ENCODE measurements at regions not wholly inside any gene's neighbourhood (a gene's known extent, or its start where the extent isn't known, plus 50 kb on each side); places are given as distances from the start of the nearest gene placed in this dataset.
"Not testable (repeated sequence)": the region's sequence is repeated elsewhere in the genome, so short reads cannot be mapped to it uniquely, and the experiment has no call there.

GRCh38 chr18:1124495-1124894 is 219.8 kb downstream of the ADCYAP1 start:
- DNase-seq (ENCODE audit: low read depth) = no peak

DNA sequence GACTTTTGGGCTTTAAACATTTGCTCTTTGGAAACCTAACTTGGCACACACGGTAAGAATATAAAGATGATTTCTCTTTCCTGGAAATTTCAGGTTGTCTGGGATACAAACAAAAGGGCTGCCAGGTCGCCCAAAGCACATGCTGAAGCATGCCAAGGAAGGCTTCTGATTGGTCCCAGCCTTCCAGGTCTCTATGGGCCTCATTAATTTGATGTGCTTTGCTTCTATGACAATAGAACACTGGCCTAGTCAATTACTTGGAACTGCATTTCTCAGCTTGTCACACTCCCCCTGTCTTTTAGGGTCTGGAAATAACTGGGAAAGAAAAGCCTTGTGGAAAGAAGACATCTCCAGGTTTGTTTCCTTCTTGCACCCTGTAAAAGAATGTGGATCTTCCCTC is 228.9 kb downstream of the ADCYAP1 start:
- DNase-seq (ENCODE audit: low read depth) = no peak

GRCh38 chr18:1147730-1148129 is 243.1 kb downstream of the ADCYAP1 start:
- DNase-seq (ENCODE audit: low read depth) = peak; percentile 8

- no peak for DNase-seq (ENCODE audit: low read depth)
Observed at GRCh38 chr18:1149709-1150108, 245.0 kb downstream of the ADCYAP1 start.

DNA sequence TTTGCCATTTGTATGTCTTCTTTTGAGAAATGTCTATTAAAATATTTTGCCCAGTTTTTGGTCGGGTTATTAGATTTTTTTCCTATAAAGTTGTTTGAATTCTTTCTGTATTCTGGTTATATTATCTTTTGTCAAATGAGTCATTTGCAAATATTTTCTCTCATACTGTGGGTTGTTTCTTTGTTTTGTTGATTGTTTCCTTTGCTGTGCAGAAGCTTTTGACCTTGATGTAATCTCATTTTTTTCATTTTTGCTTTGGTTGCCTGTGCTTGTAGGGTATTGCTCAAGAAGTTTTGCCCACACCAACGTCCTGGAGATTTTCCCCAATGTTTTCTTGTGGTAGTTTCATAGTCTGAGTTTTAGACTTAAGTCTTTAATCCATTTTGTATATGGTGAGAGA is 245.7 kb downstream of the ADCYAP1 start:
- DNase-seq (ENCODE audit: low read depth) = no peak

GRCh38 chr18:1152958-1153357 is 248.3 kb downstream of the ADCYAP1 start:
- not testable (repeated sequence) for DNase-seq (ENCODE audit: low read depth)

GRCh38 chr18:1173593-1173992 is 268.9 kb downstream of the ADCYAP1 start:
- no peak for DNase-seq (ENCODE audit: low read depth)

- DNase-seq (ENCODE audit: low read depth) = no peak
Observed at GRCh38 chr18:1177232-1177631, 272.6 kb downstream of the ADCYAP1 start.

DNA sequence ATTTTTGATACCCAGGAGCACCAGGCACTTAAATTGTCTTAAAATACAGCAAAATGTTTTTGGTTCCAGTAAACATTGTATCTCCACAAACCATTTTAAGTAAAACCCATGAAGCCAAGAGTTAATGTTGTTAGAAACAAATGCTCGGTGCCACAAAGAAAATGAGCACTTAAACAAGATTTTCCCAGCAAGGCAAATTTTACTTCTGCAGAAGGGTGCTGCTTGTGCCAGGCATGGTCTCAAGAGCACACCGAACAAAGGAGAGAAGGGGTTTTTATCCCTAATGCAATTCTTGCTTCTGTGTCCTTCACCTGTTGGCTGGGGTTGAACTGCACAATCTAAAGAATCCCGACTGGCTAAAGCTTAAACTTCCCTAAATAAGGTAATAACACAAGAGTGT is 286.7 kb downstream of the ADCYAP1 start:
- no peak for DNase-seq (ENCODE audit: low read depth)

DNA sequence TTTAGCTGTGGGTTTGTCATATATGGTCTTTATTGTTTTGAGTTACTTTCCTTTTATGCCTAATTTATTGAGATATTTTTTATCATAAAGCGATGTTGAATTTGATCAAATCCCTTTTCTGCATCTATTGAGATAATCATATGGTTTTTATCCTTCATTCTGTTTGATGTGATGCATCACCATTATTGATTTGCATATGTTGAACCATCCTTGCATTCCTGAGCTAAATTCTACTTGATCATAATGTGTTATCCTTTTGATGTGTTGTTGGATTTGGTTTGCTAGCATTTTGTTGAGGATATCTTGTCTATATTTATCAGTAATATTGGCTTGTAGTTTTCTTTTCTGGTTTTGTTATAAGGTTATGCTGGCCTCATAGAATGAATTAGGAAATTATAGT is 308.5 kb downstream of the ADCYAP1 start:
- DNase-seq (ENCODE audit: low read depth) = no peak

DNA sequence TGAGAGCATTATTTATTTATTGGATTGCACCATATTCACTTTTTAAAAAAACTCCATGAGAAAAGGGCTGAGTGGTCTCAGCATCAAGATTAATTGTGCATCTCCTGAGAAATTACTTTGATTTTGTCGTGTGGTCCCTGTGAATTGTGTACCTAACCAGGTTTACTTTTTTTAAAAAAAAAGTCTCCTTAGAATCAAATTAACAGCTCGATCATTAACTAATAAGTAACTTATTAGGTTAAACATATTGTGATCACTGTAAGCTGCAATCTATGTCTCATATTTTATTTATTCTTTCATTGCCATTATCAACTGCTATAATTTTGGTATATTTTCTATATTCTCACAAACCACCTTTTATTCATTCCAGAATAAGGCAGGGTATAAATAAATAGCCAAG is 318.2 kb downstream of the ADCYAP1 start:
- no peak for DNase-seq (ENCODE audit: low read depth)

DNA sequence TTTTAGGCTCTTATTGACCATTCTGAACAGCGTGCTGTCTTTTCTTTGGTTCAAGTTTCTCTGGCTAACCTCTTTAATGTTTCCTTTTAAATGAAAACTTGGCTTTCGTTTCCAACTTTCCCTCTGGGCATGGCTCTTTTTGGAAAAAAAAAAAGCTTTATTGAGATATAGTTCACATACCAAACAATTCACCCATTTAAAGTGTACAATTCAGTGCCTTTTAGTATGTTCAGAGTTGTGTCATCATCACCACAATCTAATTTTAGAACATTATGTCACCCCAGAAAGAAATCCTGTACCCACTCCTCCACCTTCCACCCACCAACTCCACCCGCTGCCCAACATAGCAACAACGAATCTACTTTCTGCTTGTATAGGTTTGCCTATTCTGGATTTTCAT is 322.4 kb downstream of the ADCYAP1 start:
- no peak for DNase-seq (ENCODE audit: low read depth)

DNA sequence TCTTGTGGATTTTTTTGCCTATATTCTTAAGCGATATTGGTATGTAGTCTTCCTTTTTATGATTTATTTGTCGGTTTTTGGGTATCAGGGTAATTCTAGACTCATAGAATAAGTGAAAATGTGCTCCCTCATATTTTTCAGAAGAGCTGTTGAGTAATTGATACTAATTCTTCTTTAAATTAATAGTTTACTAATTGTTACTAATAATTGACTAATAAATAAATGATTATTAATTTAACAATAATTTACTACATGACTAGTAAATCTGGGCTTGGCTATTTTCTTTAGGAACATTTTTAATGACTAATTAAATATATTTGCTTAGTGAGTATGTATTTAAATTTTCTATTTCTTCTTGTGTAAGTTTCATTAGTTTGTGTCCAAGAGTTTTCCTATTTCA is 325.0 kb downstream of the ADCYAP1 start:
- DNase-seq (ENCODE audit: low read depth) = no peak

GRCh38 chr18:1232867-1233266 is 328.2 kb downstream of the ADCYAP1 start:
- DNase-seq (ENCODE audit: low read depth) = no peak

DNA sequence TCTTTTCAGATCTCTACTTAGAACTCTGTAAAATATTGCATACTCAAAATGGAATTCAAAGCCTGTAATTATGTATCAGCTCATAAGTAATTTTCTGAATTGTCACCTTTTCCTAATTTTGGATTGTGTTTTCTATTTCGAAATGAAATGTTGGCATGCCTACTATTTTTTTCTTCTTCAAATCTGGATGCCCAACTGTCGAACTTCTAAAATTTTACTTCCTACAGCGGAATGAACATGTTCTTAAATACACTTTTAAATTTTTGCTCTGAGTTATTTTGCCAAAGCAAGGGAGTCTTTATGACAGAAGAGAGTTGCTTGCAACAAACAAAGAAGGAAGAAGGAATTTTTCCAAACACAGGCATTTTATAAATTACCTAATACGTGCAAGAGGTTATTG is 336.0 kb downstream of the ADCYAP1 start:
- no peak for DNase-seq (ENCODE audit: low read depth)

DNA sequence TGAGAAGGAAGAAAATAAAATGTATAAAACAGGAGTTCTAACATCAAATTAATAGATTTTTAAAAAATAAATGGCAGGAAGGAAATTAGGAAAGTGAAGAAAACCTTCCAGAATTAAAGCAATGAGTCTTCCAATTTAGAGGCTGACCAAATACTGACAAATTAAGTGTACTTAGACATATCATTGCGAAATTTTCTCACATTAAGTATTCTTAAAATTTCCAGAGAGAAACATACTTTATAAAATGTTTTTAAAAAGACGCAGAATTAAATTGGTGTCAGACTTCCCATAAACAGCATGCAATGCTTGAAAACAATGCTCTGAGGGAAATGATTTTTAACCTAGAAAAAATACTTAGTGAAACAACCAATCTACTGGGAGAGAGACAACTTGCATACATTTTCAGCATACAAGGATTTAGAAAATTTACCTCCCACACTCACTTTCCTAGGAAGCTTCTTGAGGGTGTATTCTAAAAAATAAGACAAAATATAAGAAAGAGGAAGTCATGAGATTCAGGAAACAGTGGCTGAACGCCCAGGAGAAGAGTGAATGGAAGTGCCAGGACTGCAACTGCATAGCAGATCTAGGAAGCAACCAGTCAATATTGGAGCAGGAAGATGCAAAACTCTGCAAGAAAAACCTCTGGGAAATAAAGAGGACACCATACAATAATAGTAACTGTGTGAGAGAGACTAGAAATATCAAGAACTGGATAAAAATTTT is 339.9 kb downstream of the ADCYAP1 start:
- DNase-seq (ENCODE audit: low read depth) = no peak

- DNase-seq (ENCODE audit: low read depth) = no peak
Observed at GRCh38 chr18:1246827-1247226, 342.2 kb downstream of the ADCYAP1 start.

DNA sequence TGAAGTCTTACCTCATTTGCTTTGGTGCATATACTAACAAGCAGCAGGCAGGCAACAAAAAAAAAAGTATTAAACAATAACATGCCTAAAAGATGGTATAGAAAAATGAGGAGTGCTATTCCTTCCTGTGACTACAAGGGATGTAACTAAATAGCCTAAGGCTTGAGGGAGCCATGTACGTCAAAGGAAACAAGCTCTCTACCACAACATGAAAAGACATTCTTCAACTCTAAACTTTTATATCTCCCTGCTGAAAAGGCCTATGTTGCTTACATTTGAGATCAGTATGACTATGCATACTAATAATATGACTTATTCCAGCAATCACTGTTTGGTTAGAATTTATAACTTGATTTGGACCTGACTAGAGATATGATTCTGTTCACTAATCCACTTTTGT is 347.9 kb downstream of the ADCYAP1 start:
- DNase-seq (ENCODE audit: low read depth) = no peak

DNA sequence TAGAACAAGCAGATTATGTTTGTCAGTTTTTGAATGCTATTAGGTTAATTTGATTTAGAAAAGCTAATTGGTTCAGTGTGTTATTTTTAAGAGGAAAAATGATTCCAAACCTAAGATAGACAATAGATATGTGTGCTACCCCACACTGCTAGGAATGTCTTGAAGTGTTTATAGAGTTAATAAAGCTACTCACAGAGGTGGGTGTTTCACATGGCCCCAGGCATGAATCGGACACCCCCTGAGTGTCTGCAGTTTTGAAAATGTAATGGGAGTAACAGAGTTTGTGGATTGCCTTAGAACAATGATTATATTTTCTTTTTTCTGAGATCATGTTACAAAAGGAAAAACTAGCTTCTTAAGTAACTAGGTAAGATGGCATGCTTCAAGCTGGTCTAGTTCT is 348.3 kb downstream of the ADCYAP1 start:
- DNase-seq (ENCODE audit: low read depth) = no peak

- no peak for DNase-seq (ENCODE audit: low read depth)
Observed at GRCh38 chr18:1253827-1254226, 349.2 kb downstream of the ADCYAP1 start.

GRCh38 chr18:1261054-1261453 is 356.4 kb downstream of the ADCYAP1 start:
- no peak for DNase-seq (ENCODE audit: low read depth)

DNA sequence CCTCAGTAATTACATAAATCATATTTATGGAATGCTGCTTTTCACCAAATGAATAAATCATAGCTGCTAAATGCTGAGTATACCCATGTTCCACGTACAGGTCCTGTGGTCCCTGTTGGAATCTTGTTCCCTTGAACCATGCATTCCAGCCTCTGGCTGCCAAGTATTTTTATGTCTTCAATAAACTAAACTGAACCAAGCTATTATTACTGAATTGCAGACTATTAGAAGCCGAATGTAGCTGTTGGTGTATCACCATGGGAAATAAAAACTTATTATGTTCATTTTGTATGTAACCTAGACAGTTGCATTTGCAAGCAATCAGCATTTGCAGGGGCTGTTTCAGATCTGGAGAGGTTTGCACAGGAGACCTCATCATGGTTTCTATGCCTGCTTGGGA is 362.4 kb downstream of the ADCYAP1 start:
- DNase-seq (ENCODE audit: low read depth) = no peak

- no peak for DNase-seq (ENCODE audit: low read depth)
Observed at GRCh38 chr18:1270081-1270480, 365.4 kb downstream of the ADCYAP1 start.

DNA sequence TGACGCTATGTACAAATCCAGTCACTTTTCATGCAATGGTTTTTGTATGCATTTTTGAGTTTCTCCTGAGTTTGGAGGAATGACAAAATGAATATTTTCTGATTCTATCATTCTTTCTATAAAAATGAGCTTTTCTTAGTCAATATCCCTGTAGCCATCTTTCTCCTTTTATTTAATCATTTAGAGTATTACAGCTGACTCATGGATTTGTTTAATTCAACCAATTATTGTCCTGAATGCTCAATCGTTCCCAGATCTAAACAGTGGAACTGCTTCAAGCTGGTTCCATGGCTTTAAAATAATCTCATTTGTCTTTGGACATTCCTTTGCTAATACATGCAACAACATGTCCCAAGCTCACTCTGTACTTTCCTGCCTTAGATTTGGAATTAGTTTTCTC is 368.8 kb downstream of the ADCYAP1 start:
- no peak for DNase-seq (ENCODE audit: low read depth)

All from renal cortical epithelial cell (primary cell).